H9 (cell line): ENCODE measurements at regions not wholly inside any gene's neighbourhood (a gene's known extent, or its start where the extent isn't known, plus 50 kb on each side); places are given as distances from the start of the nearest gene placed in this dataset.

Experiments used
- DNase-seq: peaks from one replicate; pipeline ENCODE4 v3.0.0-alpha.2; 2017
- H2AFZ ChIP-seq: one replicate; pipeline ENCODE4 v1.6.1; 2013; ENCODE audit warnings: mild to moderate bottlenecking, low read length, control low read depth, moderate library complexity
- H2AK5ac ChIP-seq: 2 replicates; pipeline ENCODE4 v1.6.1; 2013; ENCODE audit warnings: low read length, control low read depth, mixed read lengths; ENCODE audit not compliant: insufficient read length
- H2BK120ac ChIP-seq: one replicate; pipeline ENCODE4 v1.6.1; 2013; ENCODE audit warnings: low read depth, mild to moderate bottlenecking, low read length, control low read depth, inconsistent platforms; ENCODE audit not compliant: poor library complexity, severe bottlenecking
- H2BK12ac ChIP-seq: 2 replicates; pipeline ENCODE4 v1.6.1; 2013; ENCODE audit warnings: low read length, control low read depth, mixed read lengths, low read depth; ENCODE audit not compliant: insufficient read length
- H2BK15ac ChIP-seq: 2 replicates; pipeline ENCODE4 v1.6.1; 2013; ENCODE audit warnings: low read depth, low read length, control low read depth
- H2BK20ac ChIP-seq: one replicate; pipeline ENCODE4 v1.6.1; 2013; ENCODE audit warnings: low read depth, mild to moderate bottlenecking, low read length, control low read depth, inconsistent platforms; ENCODE audit not compliant: poor library complexity, severe bottlenecking
- H2BK5ac ChIP-seq: 2 replicates; pipeline ENCODE4 v1.6.1; 2013; ENCODE audit warnings: low read length, control low read depth, mixed read lengths; ENCODE audit not compliant: insufficient read length
- H3K14ac ChIP-seq: 2 replicates; pipeline ENCODE4 v1.6.1; 2013; ENCODE audit warnings: low read length, control low read depth; ENCODE audit not compliant: insufficient read depth
- H3K18ac ChIP-seq: 2 replicates; pipeline ENCODE4 v1.6.1; 2013; ENCODE audit warnings: low read depth, mild to moderate bottlenecking, mixed read lengths, low read length, control low read depth; ENCODE audit not compliant: insufficient read length
- H3K23ac ChIP-seq: 2 replicates; pipeline ENCODE4 v1.6.1; 2013; ENCODE audit warnings: low read length, control low read depth, mixed read lengths, low read depth; ENCODE audit not compliant: insufficient read length
- H3K23me2 ChIP-seq: 2 replicates; pipeline ENCODE4 v1.6.1; 2013; ENCODE audit warnings: low read depth, mild to moderate bottlenecking, mixed read lengths, low read length, control low read depth; ENCODE audit not compliant: insufficient read length, poor library complexity, severe bottlenecking
- H3K27ac ChIP-seq: 2 replicates; pipeline ENCODE4 v1.5.1; 2013; ENCODE audit warnings: low read length, control low read depth, mixed read lengths, low read depth; ENCODE audit not compliant: insufficient read length
- H3K27me3 ChIP-seq: 2 replicates; pipeline ENCODE4 v1.6.1; 2013; ENCODE audit warnings: low read length, control low read depth, inconsistent platforms; ENCODE audit not compliant: insufficient read depth
- H3K4ac ChIP-seq: 2 replicates; pipeline ENCODE4 v1.6.1; 2013; ENCODE audit warnings: low read depth, mild to moderate bottlenecking, control low read depth, inconsistent platforms, low read length, moderate library complexity
- H3K4me1 ChIP-seq: 2 replicates; pipeline ENCODE4 v1.6.1; 2013; ENCODE audit warnings: low read length, control low read depth, inconsistent platforms; ENCODE audit not compliant: insufficient read depth
- H3K4me2 ChIP-seq: 2 replicates; pipeline ENCODE4 v1.6.1; 2013; ENCODE audit warnings: low read length, control low read depth, mixed read lengths; ENCODE audit not compliant: insufficient read length, insufficient read depth
- H3K56ac ChIP-seq: 2 replicates; pipeline ENCODE4 v1.6.1; 2013; ENCODE audit warnings: low read depth, mild to moderate bottlenecking, mixed read lengths, low read length, control low read depth; ENCODE audit not compliant: insufficient read length
- H3K79me1 ChIP-seq: 2 replicates; pipeline ENCODE4 v1.6.1; 2013; ENCODE audit warnings: low read depth, mild to moderate bottlenecking, moderate library complexity, low read length, control low read depth, inconsistent platforms; ENCODE audit not compliant: insufficient read depth, poor library complexity, severe bottlenecking
- H3K79me2 ChIP-seq: 2 replicates; pipeline ENCODE4 v1.6.1; 2013; ENCODE audit warnings: low read length, control low read depth, inconsistent platforms; ENCODE audit not compliant: insufficient read depth
- H3K9ac ChIP-seq: 2 replicates; pipeline ENCODE4 v1.6.1; 2013; ENCODE audit warnings: low read length, control low read depth, mixed read lengths; ENCODE audit not compliant: insufficient read length; ENCODE audit errors: extremely low read depth
- H3K9me3 ChIP-seq: one replicate; pipeline ENCODE4 v1.6.1; 2013; ENCODE audit warnings: low read depth, low read length, inconsistent platforms; ENCODE audit not compliant: control insufficient read depth
- H3T11ph ChIP-seq: one replicate; pipeline ENCODE4 v1.6.1; 2013; ENCODE audit warnings: mild to moderate bottlenecking, low read length, control low read depth, inconsistent platforms
- H4K20me1 ChIP-seq: one replicate; pipeline ENCODE4 v1.6.1; 2013; ENCODE audit not compliant: control insufficient read depth, insufficient read length, insufficient read depth
- H4K5ac ChIP-seq: 2 replicates; pipeline ENCODE4 v1.6.1; 2013; ENCODE audit warnings: low read depth, mild to moderate bottlenecking, mixed read lengths, low read length, control low read depth; ENCODE audit not compliant: insufficient read length
- H4K8ac ChIP-seq: replicated peaks from 2 replicates; pipeline ENCODE4 v1.6.1; 2013; ENCODE audit warnings: low read length, control low read depth, mixed read lengths, low read depth; ENCODE audit not compliant: insufficient read length
- H4K91ac ChIP-seq: 2 replicates; pipeline ENCODE4 v1.6.1; 2013; ENCODE audit warnings: low read depth, mild to moderate bottlenecking, moderate library complexity, mixed read lengths, low read length, control low read depth; ENCODE audit not compliant: insufficient read length
- H3K27ac Mint-ChIP-seq, 3 experiments: 2 replicates in 2 of 3; 3 replicates in 1 of 3; pipeline ENCODE4 v1.8.0; 2020 to 2021; ENCODE audit warnings: mixed read lengths in 3 of 3, mild to moderate bottlenecking in 1 of 3, moderate library complexity in 1 of 3
- H3K27me3 Mint-ChIP-seq: 2 replicates; pipeline ENCODE4 v1.8.0; 2021; ENCODE audit warnings: low read depth, mild to moderate bottlenecking, moderate library complexity, mixed read lengths
- H3K36me3 Mint-ChIP-seq, 3 experiments: 2 replicates in 2 of 3; 3 replicates in 1 of 3; pipeline ENCODE4 v1.8.0; 2020 to 2021; ENCODE audit warnings: low read depth in 3 of 3, mixed read lengths in 3 of 3; ENCODE audit not compliant: insufficient read depth in 1 of 3
- H3K4me1 Mint-ChIP-seq, 2 experiments: 2 replicates each; pipeline ENCODE4 v1.8.0; 2020; ENCODE audit warnings: mixed read lengths in 2 of 2
- H3K4me3 Mint-ChIP-seq, 2 experiments: 2 replicates in 1 of 2; 3 replicates in 1 of 2; pipeline ENCODE4 v1.8.0; 2020 to 2021; ENCODE audit warnings: mild to moderate bottlenecking in 2 of 2, mixed read lengths in 2 of 2, moderate library complexity in 1 of 2
- H3K9me3 Mint-ChIP-seq, 2 experiments: 2 replicates in 1 of 2; 3 replicates in 1 of 2; pipeline ENCODE4 v1.8.0; 2020; ENCODE audit warnings: mild to moderate bottlenecking in 2 of 2, mixed read lengths in 2 of 2, moderate library complexity in 1 of 2
- WGBS: extraction: QIAGEN DNeasy Blood & Tissue Kit; methylation state at CpG from one replicate; pipeline ENCODE4 v1.1.7; 2013; ENCODE audit warnings: missing lambda C conversion rate, low lambda C conversion rate, mixed read lengths; ENCODE audit not compliant: insufficient read length; ENCODE audit errors: extremely low coverage; 5-methylcytosine and 5-hydroxymethylcytosine counted together
- TF ChIP-seq, protein P1 (sequence below): fragments of 200-600 bp; sonication (generic); conservative IDR thresholded peaks from 3 replicates; pipeline ENCODE4 v1.8.0; 2021; ENCODE audit warnings: antibody characterized with exemption, mild to moderate bottlenecking

DNA sequence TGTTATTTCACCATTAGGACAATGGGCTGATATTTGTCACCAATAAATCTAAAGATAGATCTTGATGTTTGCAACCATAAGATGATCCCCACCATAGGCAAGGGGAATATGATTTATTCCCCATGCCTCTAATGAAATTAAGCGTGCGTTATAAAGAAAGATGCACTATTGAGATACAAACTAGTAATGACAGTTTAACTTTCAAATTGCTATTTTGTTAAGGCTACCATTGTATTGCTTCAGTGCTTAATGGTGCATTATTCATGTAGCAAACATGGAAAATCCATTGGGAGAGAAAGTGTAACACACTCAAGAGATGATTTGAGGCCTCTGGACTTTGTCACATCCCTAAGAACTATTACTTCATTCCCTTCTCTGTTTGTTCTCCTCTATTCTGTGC is 108.9 kb upstream of the TRABD2B start:
- TF ChIP-seq, protein P1, sequence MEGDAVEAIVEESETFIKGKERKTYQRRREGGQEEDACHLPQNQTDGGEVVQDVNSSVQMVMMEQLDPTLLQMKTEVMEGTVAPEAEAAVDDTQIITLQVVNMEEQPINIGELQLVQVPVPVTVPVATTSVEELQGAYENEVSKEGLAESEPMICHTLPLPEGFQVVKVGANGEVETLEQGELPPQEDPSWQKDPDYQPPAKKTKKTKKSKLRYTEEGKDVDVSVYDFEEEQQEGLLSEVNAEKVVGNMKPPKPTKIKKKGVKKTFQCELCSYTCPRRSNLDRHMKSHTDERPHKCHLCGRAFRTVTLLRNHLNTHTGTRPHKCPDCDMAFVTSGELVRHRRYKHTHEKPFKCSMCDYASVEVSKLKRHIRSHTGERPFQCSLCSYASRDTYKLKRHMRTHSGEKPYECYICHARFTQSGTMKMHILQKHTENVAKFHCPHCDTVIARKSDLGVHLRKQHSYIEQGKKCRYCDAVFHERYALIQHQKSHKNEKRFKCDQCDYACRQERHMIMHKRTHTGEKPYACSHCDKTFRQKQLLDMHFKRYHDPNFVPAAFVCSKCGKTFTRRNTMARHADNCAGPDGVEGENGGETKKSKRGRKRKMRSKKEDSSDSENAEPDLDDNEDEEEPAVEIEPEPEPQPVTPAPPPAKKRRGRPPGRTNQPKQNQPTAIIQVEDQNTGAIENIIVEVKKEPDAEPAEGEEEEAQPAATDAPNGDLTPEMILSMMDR: no peak
- Histone ChIP-seq H2BK20ac (no peak overlapping the region), H3K14ac (no peak overlapping the region), H3K4me2 (no peak overlapping the region), H3K9ac (no peak overlapping the region), H3K4me1 (peaks cover 6% of the 10 kb centered on the region; the same call in 1 of the 2 replicates), H3K79me2 (no peaks in the 10 kb centered on the region), H4K20me1 (no peaks in the 10 kb centered on the region), H3K18ac (no peak overlapping the region), H3K56ac (no peak overlapping the region), H3T11ph (no peak overlapping the region), H3K23me2 (no peaks in the 10 kb centered on the region), H2AFZ (no peak overlapping the region), H4K8ac (no peak overlapping the region), H2BK12ac (no peak overlapping the region), H3K9me3 (no peaks in the 10 kb centered on the region), H2AK5ac (no peak overlapping the region), H2BK120ac (no peak overlapping the region), H3K79me1 (no peaks in the 10 kb centered on the region), H3K4ac (no peak overlapping the region), H2BK15ac (no peak overlapping the region), H2BK5ac (no peak overlapping the region), H3K27ac (no peak overlapping the region), H4K5ac (no peak overlapping the region), H4K91ac (no peak overlapping the region), H3K27me3 (no peaks in the 10 kb centered on the region), H3K23ac (no peak overlapping the region)
- Mint-ChIP-seq H3K27me3 (no peaks in the 10 kb centered on the region; the same call in 1 of the 2 replicates), H3K27ac (no peak overlapping the region), H3K4me1 (peaks cover 13 to 16% of the 10 kb centered on the region in 2 experiments), H3K4me3 (no peak overlapping the region), H3K36me3 (no peaks in the 10 kb centered on the region), H3K9me3 (no peaks in the 10 kb centered on the region; a peak in 1 of 5 replicates)
- no CpG with 5 or more reads among the region's 2 CpGs for WGBS
- DNase-seq: no peak
